ENCODE measurements at regions not wholly inside any gene's neighbourhood (a gene's known extent, or its start where the extent isn't known, plus 50 kb on each side); places are given as distances from the start of the nearest gene placed in this dataset.

DNA sequence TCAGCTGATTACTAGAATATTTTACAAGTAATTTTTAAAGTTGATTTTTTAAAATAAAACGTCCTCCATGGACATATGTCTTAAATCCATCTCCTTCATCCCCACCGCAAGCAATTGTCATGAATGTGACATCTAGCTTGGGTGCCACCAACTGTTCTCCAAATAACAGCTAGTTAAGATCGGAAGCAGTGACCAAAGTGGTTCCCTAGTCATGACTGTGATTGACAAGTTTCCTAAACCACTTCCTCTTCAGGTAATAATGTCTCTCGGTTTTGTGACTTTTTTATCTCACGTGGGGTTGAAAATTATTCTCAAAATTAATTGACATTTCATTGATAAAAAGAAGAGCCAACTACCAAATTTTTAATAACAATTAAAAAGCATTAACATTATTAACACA is 135.3 kb upstream of the MIR17HG start:
- H3K4me3 ChIP-seq (ENCODE audit: low read depth in 1 of 3, low read length in 3 of 3), result no peak overlapping the region
- H3K4me1 ChIP-seq (ENCODE audit: control insufficient read depth in 4 of 4, insufficient read depth in 4 of 4, low read length in 3 of 4), result no peaks in the 10 kb centered on the region
- peaks cover 0 to 2% (median 0%) of the 10 kb centered on the region in 4 donors for H3K9me3 ChIP-seq (ENCODE audit: control insufficient read depth in 4 of 4, low read length in 3 of 4)
- H3K9ac ChIP-seq (ENCODE audit: low read depth in 1 of 2, low read length in 2 of 2), result no peak overlapping the region
- DNase-seq (ENCODE audit: low spot score), result no peak
- H3K27me3 ChIP-seq (ENCODE audit: control insufficient read depth in 4 of 4, insufficient read depth in 4 of 4, low read length in 3 of 4), result no peaks in the 10 kb centered on the region
- H3K36me3 ChIP-seq (ENCODE audit: control insufficient read depth in 4 of 4, insufficient read depth in 3 of 4, low read depth in 1 of 4, low read length in 3 of 4), result no peaks in the 10 kb centered on the region
- TF ChIP-seq YY1 (IDR thresholded peaks at IDR 0.05) (no peak), SP1 (IDR thresholded peaks at IDR 0.05) (no peak), RXRA (IDR thresholded peaks at IDR 0.05) (no peak), JUND (IDR thresholded peaks at IDR 0.05) (no peak), RAD21 (IDR thresholded peaks at IDR 0.05) (no peak), HNF4G (IDR thresholded peaks at IDR 0.05) (no peak), TAF1 (conservative IDR thresholded peaks at IDR 0.05) (no peak), FOXA1 (IDR thresholded peaks at IDR 0.05) (no peak), EGR1 (IDR thresholded peaks at IDR 0.05; ENCODE audit: low read depth in 2 of 2) (no peak), GABPA (IDR thresholded peaks at IDR 0.05 in 1 of 2, conservative IDR thresholded peaks at IDR 0.05 in 1 of 2) (no peak), NR2F2 (IDR thresholded peaks at IDR 0.05) (no peak)
- TF ChIP-seq, protein P1, sequence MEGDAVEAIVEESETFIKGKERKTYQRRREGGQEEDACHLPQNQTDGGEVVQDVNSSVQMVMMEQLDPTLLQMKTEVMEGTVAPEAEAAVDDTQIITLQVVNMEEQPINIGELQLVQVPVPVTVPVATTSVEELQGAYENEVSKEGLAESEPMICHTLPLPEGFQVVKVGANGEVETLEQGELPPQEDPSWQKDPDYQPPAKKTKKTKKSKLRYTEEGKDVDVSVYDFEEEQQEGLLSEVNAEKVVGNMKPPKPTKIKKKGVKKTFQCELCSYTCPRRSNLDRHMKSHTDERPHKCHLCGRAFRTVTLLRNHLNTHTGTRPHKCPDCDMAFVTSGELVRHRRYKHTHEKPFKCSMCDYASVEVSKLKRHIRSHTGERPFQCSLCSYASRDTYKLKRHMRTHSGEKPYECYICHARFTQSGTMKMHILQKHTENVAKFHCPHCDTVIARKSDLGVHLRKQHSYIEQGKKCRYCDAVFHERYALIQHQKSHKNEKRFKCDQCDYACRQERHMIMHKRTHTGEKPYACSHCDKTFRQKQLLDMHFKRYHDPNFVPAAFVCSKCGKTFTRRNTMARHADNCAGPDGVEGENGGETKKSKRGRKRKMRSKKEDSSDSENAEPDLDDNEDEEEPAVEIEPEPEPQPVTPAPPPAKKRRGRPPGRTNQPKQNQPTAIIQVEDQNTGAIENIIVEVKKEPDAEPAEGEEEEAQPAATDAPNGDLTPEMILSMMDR (IDR thresholded peaks at IDR 0.05; ENCODE audit: low read depth, low read length, missing input control), result no peak
- TF ChIP-seq, protein P2, sequence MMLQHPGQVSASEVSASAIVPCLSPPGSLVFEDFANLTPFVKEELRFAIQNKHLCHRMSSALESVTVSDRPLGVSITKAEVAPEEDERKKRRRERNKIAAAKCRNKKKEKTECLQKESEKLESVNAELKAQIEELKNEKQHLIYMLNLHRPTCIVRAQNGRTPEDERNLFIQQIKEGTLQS (IDR thresholded peaks at IDR 0.05), result no peak
- TF ChIP-seq, protein P3, sequence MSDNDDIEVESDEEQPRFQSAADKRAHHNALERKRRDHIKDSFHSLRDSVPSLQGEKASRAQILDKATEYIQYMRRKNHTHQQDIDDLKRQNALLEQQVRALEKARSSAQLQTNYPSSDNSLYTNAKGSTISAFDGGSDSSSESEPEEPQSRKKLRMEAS (IDR thresholded peaks at IDR 0.05), result no peak
- TF ChIP-seq, protein P4, sequence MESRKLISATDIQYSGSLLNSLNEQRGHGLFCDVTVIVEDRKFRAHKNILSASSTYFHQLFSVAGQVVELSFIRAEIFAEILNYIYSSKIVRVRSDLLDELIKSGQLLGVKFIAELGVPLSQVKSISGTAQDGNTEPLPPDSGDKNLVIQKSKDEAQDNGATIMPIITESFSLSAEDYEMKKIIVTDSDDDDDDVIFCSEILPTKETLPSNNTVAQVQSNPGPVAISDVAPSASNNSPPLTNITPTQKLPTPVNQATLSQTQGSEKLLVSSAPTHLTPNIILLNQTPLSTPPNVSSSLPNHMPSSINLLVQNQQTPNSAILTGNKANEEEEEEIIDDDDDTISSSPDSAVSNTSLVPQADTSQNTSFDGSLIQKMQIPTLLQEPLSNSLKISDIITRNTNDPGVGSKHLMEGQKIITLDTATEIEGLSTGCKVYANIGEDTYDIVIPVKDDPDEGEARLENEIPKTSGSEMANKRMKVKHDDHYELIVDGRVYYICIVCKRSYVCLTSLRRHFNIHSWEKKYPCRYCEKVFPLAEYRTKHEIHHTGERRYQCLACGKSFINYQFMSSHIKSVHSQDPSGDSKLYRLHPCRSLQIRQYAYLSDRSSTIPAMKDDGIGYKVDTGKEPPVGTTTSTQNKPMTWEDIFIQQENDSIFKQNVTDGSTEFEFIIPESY (IDR thresholded peaks at IDR 0.05), result no peak
- TF ChIP-seq, protein P5, sequence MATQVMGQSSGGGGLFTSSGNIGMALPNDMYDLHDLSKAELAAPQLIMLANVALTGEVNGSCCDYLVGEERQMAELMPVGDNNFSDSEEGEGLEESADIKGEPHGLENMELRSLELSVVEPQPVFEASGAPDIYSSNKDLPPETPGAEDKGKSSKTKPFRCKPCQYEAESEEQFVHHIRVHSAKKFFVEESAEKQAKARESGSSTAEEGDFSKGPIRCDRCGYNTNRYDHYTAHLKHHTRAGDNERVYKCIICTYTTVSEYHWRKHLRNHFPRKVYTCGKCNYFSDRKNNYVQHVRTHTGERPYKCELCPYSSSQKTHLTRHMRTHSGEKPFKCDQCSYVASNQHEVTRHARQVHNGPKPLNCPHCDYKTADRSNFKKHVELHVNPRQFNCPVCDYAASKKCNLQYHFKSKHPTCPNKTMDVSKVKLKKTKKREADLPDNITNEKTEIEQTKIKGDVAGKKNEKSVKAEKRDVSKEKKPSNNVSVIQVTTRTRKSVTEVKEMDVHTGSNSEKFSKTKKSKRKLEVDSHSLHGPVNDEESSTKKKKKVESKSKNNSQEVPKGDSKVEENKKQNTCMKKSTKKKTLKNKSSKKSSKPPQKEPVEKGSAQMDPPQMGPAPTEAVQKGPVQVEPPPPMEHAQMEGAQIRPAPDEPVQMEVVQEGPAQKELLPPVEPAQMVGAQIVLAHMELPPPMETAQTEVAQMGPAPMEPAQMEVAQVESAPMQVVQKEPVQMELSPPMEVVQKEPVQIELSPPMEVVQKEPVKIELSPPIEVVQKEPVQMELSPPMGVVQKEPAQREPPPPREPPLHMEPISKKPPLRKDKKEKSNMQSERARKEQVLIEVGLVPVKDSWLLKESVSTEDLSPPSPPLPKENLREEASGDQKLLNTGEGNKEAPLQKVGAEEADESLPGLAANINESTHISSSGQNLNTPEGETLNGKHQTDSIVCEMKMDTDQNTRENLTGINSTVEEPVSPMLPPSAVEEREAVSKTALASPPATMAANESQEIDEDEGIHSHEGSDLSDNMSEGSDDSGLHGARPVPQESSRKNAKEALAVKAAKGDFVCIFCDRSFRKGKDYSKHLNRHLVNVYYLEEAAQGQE (IDR thresholded peaks at IDR 0.05), result no peak
- 36% methylated on average over 5 of the region's 5 CpGs for WGBS
- no peak overlapping the region for H3K27ac ChIP-seq (ENCODE audit: low read depth in 1 of 2, low read length in 2 of 2)

DNA sequence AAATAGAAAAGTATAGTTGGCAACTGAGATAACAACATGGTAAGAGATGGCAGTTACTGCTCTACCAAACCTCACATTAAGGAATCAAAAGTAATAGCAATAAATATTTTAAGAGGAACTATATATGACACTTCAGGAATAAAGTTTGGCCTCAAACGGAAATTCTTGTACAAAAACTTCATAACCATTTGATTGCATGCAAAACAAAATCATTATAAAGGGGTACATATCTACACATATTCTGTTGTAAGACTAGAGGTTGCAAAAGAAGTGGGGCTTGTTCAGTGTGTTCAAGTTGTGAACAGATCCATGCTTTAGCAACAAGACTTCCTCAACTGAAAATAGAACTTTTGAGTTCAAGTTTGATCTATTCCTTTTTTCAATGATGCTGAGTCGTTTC is 133.5 kb upstream of the MIR17HG start:
- DNase-seq (ENCODE audit: low spot score), result no peak
- TF ChIP-seq GABPA (IDR thresholded peaks at IDR 0.05 in 1 of 2, conservative IDR thresholded peaks at IDR 0.05 in 1 of 2) (no peak), FOXA2 (IDR thresholded peaks at IDR 0.05) (no peak), EGR1 (IDR thresholded peaks at IDR 0.05; ENCODE audit: low read depth in 2 of 2) (no peak), TAF1 (conservative IDR thresholded peaks at IDR 0.05) (no peak), NR2F2 (IDR thresholded peaks at IDR 0.05) (no peak)
- TF ChIP-seq, protein P2 (IDR thresholded peaks at IDR 0.05), result no peak
- no peak overlapping the region for H3K4me3 ChIP-seq (ENCODE audit: low read depth in 1 of 3, low read length in 3 of 3)

More for the DNA sequence above, 133.5 kb upstream of the MIR17HG start:
- Histone ChIP-seq H3K9ac (ENCODE audit: low read depth in 1 of 2, low read length in 2 of 2) (no peak overlapping the region), H3K27me3 (ENCODE audit: control insufficient read depth in 4 of 4, insufficient read depth in 4 of 4, low read length in 3 of 4) (no peaks in the 10 kb centered on the region), H3K9me3 (ENCODE audit: control insufficient read depth in 4 of 4, low read length in 3 of 4) (peaks cover 0 to 2% (median 0%) of the 10 kb centered on the region in 4 donors), H3K27ac (ENCODE audit: low read depth in 1 of 2, low read length in 2 of 2) (no peak overlapping the region), H3K36me3 (ENCODE audit: control insufficient read depth in 4 of 4, insufficient read depth in 3 of 4, low read depth in 1 of 4, low read length in 3 of 4) (no peaks in the 10 kb centered on the region), H3K4me1 (ENCODE audit: control insufficient read depth in 4 of 4, insufficient read depth in 4 of 4, low read length in 3 of 4) (no peaks in the 10 kb centered on the region)
- 60% methylated on average over 2 of the region's 2 CpGs for WGBS

All from liver (tissue), 8 donors.